ENCODE measurements at regions not wholly inside any gene's neighbourhood (a gene's known extent, or its start where the extent isn't known, plus 50 kb on each side); places are given as distances from the start of the nearest gene placed in this dataset.

DNA sequence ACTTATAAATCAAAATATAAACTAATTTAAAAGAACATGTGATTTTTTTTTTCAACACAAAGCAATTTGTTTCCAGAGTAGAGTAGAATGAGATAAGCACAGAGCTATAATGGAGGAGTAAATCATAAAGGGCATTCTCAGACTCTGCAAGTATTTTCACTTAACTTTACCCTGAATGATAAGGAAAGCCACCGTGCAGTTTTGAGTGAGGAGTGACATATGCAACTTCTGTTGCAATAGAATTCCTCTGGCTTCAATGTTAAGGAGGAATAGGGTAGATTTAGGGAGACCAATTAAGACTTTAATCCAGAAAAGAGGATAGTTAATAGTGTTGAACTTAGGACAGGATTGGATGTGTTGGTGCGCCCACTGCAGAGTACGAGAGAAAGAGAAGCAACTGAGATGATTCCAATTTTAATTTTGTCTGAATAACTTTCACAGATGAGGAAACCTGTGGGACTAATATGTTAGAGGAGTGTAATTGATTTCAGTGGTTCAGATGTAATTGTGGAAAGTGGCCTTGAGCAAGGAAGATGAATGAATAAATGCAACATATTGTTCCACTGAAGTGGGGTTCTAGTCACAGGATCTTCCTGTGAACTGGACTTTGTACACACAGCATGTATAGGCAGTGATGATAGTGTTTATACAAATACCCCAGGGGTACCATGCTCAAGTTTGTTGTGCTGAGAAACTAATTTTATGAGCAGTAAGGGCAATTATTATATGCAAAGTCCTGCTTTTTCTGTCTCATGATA lies 255.5 kb upstream of the ANO3 start:
- no peak for DNase-seq (ENCODE audit: low read depth)
- in situ Hi-C loops (cut with HindIII; ENCODE audit: low pct_unique_long_range_greater_than_20kb, low sequenced_read_pairs), result no loop called here

DNA sequence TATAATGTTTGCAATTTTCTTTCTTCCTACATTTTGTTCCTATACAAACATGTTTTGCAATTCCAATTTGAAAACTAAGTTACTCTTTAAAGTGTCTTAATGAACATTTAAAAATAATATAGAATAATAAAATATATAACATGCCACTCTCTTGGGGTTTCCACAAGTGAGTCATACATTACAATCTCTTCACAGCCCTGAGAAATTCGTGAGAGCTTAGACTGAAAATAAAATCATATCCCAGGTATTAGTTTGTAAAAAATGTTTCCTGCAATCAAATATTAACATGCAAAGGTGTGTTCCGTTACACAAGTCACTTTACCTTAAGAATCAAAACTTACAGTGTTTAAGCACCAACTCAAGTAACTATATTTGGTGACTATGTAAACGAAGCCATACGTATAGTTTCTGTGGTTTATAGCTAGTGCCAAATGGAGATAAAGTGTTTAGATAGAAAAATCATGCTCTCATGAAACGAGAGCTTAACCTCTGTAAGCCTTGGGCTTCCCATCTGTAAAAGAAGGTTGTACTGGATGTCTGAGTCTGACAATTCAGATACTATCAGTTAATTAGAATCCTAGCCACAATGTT lies 253.6 kb upstream of the ANO3 start:
- in situ Hi-C loops (cut with HindIII; ENCODE audit: low pct_unique_long_range_greater_than_20kb, low sequenced_read_pairs), result no loop called here
- DNase-seq (ENCODE audit: low read depth), result no peak

- DNase-seq (ENCODE audit: low read depth), result no peak
- in situ Hi-C loops (cut with HindIII; ENCODE audit: low pct_unique_long_range_greater_than_20kb, low sequenced_read_pairs), result no loop called here
Observed at GRCh38 chr11:26084313-26084712, 247.6 kb upstream of the ANO3 start.

- in situ Hi-C loops (cut with HindIII; ENCODE audit: low pct_unique_long_range_greater_than_20kb, low sequenced_read_pairs), result no loop called here
- DNase-seq (ENCODE audit: low read depth), result no peak
Observed at GRCh38 chr11:26086028-26086427, 245.9 kb upstream of the ANO3 start.

DNA sequence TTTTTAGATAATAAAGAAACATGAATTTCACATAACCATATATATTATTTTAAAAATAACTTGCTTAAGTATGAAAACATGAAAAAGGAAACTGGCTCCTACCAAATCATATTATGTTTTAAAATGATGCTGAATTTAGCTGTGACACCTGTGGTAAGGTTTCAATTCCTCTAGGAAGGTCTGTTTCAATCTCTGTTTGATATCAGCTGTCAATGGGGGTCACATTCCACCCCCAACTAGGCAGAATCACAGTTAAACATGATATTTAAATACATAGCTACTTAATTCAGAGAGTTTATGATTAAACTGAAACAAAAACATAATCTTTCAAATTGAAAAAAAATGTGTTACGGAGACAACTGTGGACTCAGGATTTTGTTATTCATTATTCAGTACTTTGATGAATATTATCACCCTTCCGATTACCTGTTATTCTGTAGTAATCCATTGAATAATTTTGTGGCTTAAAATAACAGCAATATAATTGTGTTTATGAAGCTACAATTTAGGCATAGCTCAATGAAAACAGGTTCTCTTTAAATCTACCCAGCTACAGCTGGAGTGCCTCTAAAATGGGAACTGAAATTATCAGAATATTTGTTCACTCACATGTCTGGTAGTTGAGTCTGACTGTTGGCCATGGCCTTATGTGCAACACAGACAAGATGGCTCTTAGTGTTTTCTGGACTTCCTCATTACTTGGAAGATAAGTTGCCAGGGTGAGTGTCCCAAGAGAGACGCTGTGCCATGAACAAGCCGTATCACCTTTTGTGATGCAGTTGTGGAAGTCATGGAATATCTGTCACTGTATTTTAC lies 244.6 kb upstream of the ANO3 start:
- in situ Hi-C loops (cut with HindIII; ENCODE audit: low pct_unique_long_range_greater_than_20kb, low sequenced_read_pairs), result no loop called here
- DNase-seq (ENCODE audit: low read depth), result no peak

DNA sequence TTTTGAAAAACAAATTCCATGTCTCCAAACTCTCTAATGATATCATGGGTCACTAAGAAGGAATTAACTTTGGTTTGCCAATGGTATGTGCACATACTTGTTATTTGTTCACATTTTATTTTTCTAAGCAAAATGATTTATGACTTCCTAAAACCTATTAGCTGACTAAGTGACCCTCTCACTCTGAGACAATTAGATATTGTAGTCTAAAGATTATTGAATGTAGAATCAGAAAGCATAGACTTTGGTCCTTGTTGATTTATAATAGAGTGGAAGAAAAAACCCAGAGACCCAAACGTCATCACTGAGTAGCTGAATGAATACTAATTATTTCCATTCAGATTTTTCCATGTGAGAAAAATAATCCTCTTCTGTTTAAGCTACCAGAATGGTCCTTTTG lies 243.5 kb upstream of the ANO3 start:
- no peak for DNase-seq (ENCODE audit: low read depth)
- in situ Hi-C loops (cut with HindIII; ENCODE audit: low pct_unique_long_range_greater_than_20kb, low sequenced_read_pairs), result no loop called here

DNA sequence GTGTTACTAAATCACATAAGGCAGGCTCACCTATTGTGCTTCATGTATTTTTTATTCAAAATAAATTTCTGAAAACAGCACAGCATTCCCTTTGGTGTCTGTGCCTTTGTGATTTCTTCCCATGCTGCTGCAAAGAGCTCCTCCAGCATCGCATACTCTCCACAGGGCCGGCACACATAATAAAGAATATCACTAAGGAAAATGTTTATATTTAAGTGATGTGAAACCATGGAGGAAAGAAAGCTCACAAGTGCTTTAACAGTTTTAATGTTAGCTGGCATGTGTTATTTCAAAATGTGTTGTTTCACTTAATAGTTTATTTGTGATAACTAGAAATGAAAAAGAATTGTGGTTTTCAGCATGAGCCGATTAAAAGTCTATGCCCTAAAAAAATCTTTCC lies 241.3 kb upstream of the ANO3 start:
- in situ Hi-C loops (cut with HindIII; ENCODE audit: low pct_unique_long_range_greater_than_20kb, low sequenced_read_pairs), result no loop called here
- DNase-seq (ENCODE audit: low read depth), result no peak

GRCh38 chr11:26093206-26093605 lies 238.7 kb upstream of the ANO3 start:
- in situ Hi-C loops (cut with HindIII; ENCODE audit: low pct_unique_long_range_greater_than_20kb, low sequenced_read_pairs), result no loop called here
- no peak for DNase-seq (ENCODE audit: low read depth)

DNA sequence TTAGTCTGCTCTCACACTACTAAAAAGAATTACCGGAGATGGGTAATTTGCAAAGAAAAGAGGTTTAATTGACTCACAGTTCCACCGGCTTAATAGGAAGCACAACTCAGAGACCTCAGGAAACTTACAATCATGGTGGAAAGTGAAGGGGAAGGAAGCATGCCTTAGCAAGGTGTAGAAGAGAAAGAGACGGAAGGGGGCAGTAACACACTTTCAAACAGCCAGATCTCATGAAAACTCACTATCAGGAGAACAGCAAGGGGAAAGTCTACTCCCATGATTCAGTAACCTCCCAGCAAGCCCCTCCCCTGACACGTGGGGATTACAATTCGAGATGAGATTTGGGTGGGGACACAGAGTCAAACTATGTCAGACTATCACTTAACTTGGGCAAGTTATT lies 236.6 kb upstream of the ANO3 start:
- no peak for DNase-seq (ENCODE audit: low read depth)
- in situ Hi-C loops (cut with HindIII; ENCODE audit: low pct_unique_long_range_greater_than_20kb, low sequenced_read_pairs), result no loop called here

- in situ Hi-C loops (cut with HindIII; ENCODE audit: low pct_unique_long_range_greater_than_20kb, low sequenced_read_pairs), result no loop called here
Observed at GRCh38 chr11:26096451-26096850, 235.5 kb upstream of the ANO3 start.

GRCh38 chr11:26102325-26102724 lies 229.6 kb upstream of the ANO3 start:
- no peak for DNase-seq (ENCODE audit: low read depth)
- in situ Hi-C loops (cut with HindIII; ENCODE audit: low pct_unique_long_range_greater_than_20kb, low sequenced_read_pairs), result no loop called here

More at GRCh38 chr11:26096451-26096850, 235.5 kb upstream of the ANO3 start:
- no peak for DNase-seq (ENCODE audit: low read depth)

- in situ Hi-C loops (cut with HindIII; ENCODE audit: low pct_unique_long_range_greater_than_20kb, low sequenced_read_pairs), result no loop called here
- DNase-seq (ENCODE audit: low read depth), result no peak
Observed at GRCh38 chr11:26105762-26106423, 226.0 kb upstream of the ANO3 start.

- no peak for DNase-seq (ENCODE audit: low read depth)
- in situ Hi-C loops (cut with HindIII; ENCODE audit: low pct_unique_long_range_greater_than_20kb, low sequenced_read_pairs), result no loop called here
Observed at GRCh38 chr11:26106726-26107125, 225.2 kb upstream of the ANO3 start.

GRCh38 chr11:26109658-26110368 lies 222.1 kb upstream of the ANO3 start:
- in situ Hi-C loops (cut with HindIII; ENCODE audit: low pct_unique_long_range_greater_than_20kb, low sequenced_read_pairs), result no loop called here
- no peak for DNase-seq (ENCODE audit: low read depth)

GRCh38 chr11:26112264-26112663 lies 219.7 kb upstream of the ANO3 start:
- in situ Hi-C loops (cut with HindIII; ENCODE audit: low pct_unique_long_range_greater_than_20kb, low sequenced_read_pairs), result no loop called here
- no peak for DNase-seq (ENCODE audit: low read depth)

- in situ Hi-C loops (cut with HindIII; ENCODE audit: low pct_unique_long_range_greater_than_20kb, low sequenced_read_pairs), result no loop called here
Observed at GRCh38 chr11:26121466-26121865, 210.5 kb upstream of the ANO3 start.

GRCh38 chr11:26126741-26127140 lies 205.2 kb upstream of the ANO3 start:
- in situ Hi-C loops (cut with HindIII; ENCODE audit: low pct_unique_long_range_greater_than_20kb, low sequenced_read_pairs), result no loop called here
- no peak for DNase-seq (ENCODE audit: low read depth)

More at GRCh38 chr11:26121466-26121865, 210.5 kb upstream of the ANO3 start:
- no peak for DNase-seq (ENCODE audit: low read depth)

GRCh38 chr11:26127336-26127735 lies 204.6 kb upstream of the ANO3 start:
- DNase-seq (ENCODE audit: low read depth), result no peak
- in situ Hi-C loops (cut with HindIII; ENCODE audit: low pct_unique_long_range_greater_than_20kb, low sequenced_read_pairs), result no loop called here
